ENCODE measurements at regions not wholly inside any gene's neighbourhood (a gene's known extent, or its start where the extent isn't known, plus 50 kb on each side); places are given as distances from the start of the nearest gene placed in this dataset.
"Not testable (repeated sequence)": the region's sequence is repeated elsewhere in the genome, so short reads cannot be mapped to it uniquely, and the experiment has no call there.

GRCh38 chr17:70938336-70938735 is 769.0 kb downstream of the KCNJ2 start:
- DNase-seq (ENCODE audit: low spot score): no peak

- DNase-seq (ENCODE audit: low spot score): no peak
These were observed 776.1 kb downstream of the KCNJ2 start for GRCh38 chr17:70945386-70945785.

GRCh38 chr17:70947215-70947614 is 777.9 kb downstream of the KCNJ2 start:
- no peak for DNase-seq (ENCODE audit: low spot score)

GRCh38 chr17:70947636-70948565 is 778.6 kb downstream of the KCNJ2 start:
- no peak for DNase-seq (ENCODE audit: low spot score)

GRCh38 chr17:70953140-70953539 is 783.8 kb downstream of the KCNJ2 start:
- not testable (repeated sequence) for DNase-seq (ENCODE audit: low spot score)

GRCh38 chr17:70955441-70955840 is 786.1 kb downstream of the KCNJ2 start:
- no peak for DNase-seq (ENCODE audit: low spot score)

- no peak for DNase-seq (ENCODE audit: low spot score)
These were observed 787.4 kb downstream of the KCNJ2 start for GRCh38 chr17:70956726-70957125.

- DNase-seq (ENCODE audit: low spot score): no peak
These were observed 792.0 kb downstream of the KCNJ2 start for GRCh38 chr17:70961341-70961740.

GRCh38 chr17:70968302-70968701 is 799.0 kb downstream of the KCNJ2 start:
- DNase-seq (ENCODE audit: low spot score): no peak

GRCh38 chr17:70969521-70970034 is 800.2 kb downstream of the KCNJ2 start:
- DNase-seq (ENCODE audit: low spot score): no peak

- DNase-seq (ENCODE audit: low spot score): no peak
These were observed 807.1 kb downstream of the KCNJ2 start for GRCh38 chr17:70976447-70976846.

- no peak for DNase-seq (ENCODE audit: low spot score)
These were observed 815.5 kb downstream of the KCNJ2 start for GRCh38 chr17:70984873-70985272.

- no peak for DNase-seq (ENCODE audit: low spot score)
These were observed 818.6 kb downstream of the KCNJ2 start for GRCh38 chr17:70987867-70988340.

GRCh38 chr17:70988622-70989021 is 819.3 kb downstream of the KCNJ2 start:
- no peak for DNase-seq (ENCODE audit: low spot score)

GRCh38 chr17:70989280-70989679 is 819.9 kb downstream of the KCNJ2 start:
- DNase-seq (ENCODE audit: low spot score): no peak

- DNase-seq (ENCODE audit: low spot score): no peak
These were observed 824.9 kb downstream of the KCNJ2 start for GRCh38 chr17:70994194-70994593.

GRCh38 chr17:70995997-70996396 is 826.7 kb downstream of the KCNJ2 start:
- DNase-seq (ENCODE audit: low spot score): no peak

GRCh38 chr17:71003736-71004135 is 834.4 kb downstream of the KCNJ2 start:
- no peak for DNase-seq (ENCODE audit: low spot score)

- DNase-seq (ENCODE audit: low spot score): no peak
These were observed 835.1 kb downstream of the KCNJ2 start for GRCh38 chr17:71004413-71004812.

- no peak for DNase-seq (ENCODE audit: low spot score)
These were observed 842.1 kb downstream of the KCNJ2 start for GRCh38 chr17:71011391-71011790.

GRCh38 chr17:71019699-71020098 is 850.4 kb downstream of the KCNJ2 start:
- DNase-seq (ENCODE audit: low spot score): no peak

GRCh38 chr17:71022758-71023157 is 853.4 kb downstream of the KCNJ2 start:
- no peak for DNase-seq (ENCODE audit: low spot score)

- DNase-seq (ENCODE audit: low spot score): no peak
These were observed 854.1 kb downstream of the KCNJ2 start for GRCh38 chr17:71023249-71024030.
